ENCODE measurements at regions not wholly inside any gene's neighbourhood (a gene's known extent, or its start where the extent isn't known, plus 50 kb on each side); places are given as distances from the start of the nearest gene placed in this dataset.

GRCh38 chr2:6773007-6773693, 92.6 kb downstream of the CMPK2 start (continued):
- no peak for TF ChIP-seq SMYD3 (CRISPR knock-in tag; IDR thresholded peaks at IDR 0.05)
- 0 out of 2 replicates have a peak, but pooled peaks have one; percentile 68 for TF ChIP-seq CBX5 (CRISPR knock-in tag; IDR thresholded peaks at IDR 0.05; ENCODE audit: borderline replicate concordance)
- TF ChIP-seq POLR2A (IDR thresholded peaks at IDR 0.05; ENCODE audit: insufficient read depth in 1 of 2, low read depth in 2 of 2, low read length in 2 of 2), result no peak
- peak; percentile 33 for TF ChIP-seq XRCC5 (optimal IDR thresholded peaks at IDR 0.05; ENCODE audit: low read length)
- TF ChIP-seq HMGXB4 (CRISPR knock-in tag; IDR thresholded peaks at IDR 0.05; ENCODE audit: borderline replicate concordance in 1 of 2, low read depth in 1 of 2), result 0 out of 4 replicates have a peak, but pooled peaks of 1 of the 2 experiments have one; percentile 38
- TF ChIP-seq ZNF557 (CRISPR knock-in tag; IDR thresholded peaks at IDR 0.05), result 0 out of 2 replicates have a peak, but pooled peaks have one; percentile 19
- peak; percentile 96 for TF ChIP-seq RAD21 (CRISPR knock-in tag; IDR thresholded peaks at IDR 0.05)
- peak; percentile 45 for TF ChIP-seq ZNF687 (CRISPR knock-in tag; IDR thresholded peaks at IDR 0.05)
- TF ChIP-seq ZFP91 (CRISPR knock-in tag; IDR thresholded peaks at IDR 0.05; ENCODE audit: borderline replicate concordance), result peak; percentile 28; the same call in 1 of the 2 replicates
- TF ChIP-seq ZNF296 (CRISPR knock-in tag; conservative IDR thresholded peaks at IDR 0.05), result no peak

Measured in HepG2 (cell line).